Stimulated activated CD8-positive, alpha-beta memory T cell treated with anti-CD3 and anti-CD28 coated beads, Interleukin-2, amount 100 ng/mL, for 48 hours (primary cell): ENCODE measurements at regions not wholly inside any gene's neighbourhood (a gene's known extent, or its start where the extent isn't known, plus 50 kb on each side); places are given as distances from the start of the nearest gene placed in this dataset.
"Not testable (repeated sequence)": the region's sequence is repeated elsewhere in the genome, so short reads cannot be mapped to it uniquely, and the experiment has no call there.

ENCODE experiments used
- DNase-seq, 2 donors: peaks; one replicate each; pipeline ENCODE4 v3.0.0-alpha.2; 2020; ENCODE audit warnings: low read depth in 2 of 2

GRCh38 chr11:112310848-112311247 lies 50.2 kb upstream of the PLET1 start:
- DNase-seq, result no peak

GRCh38 chr11:112315057-112315720 lies 54.5 kb upstream of the PLET1 start:
- no peak for DNase-seq

- no peak for DNase-seq
Observed at GRCh38 chr11:112315861-112316739, 55.4 kb upstream of the PLET1 start.

GRCh38 chr11:112316971-112317370 lies 56.3 kb upstream of the PLET1 start:
- no peak for DNase-seq

GRCh38 chr11:112318184-112318591 lies 57.5 kb upstream of the PLET1 start:
- no peak for DNase-seq

- DNase-seq, result no peak
Observed at GRCh38 chr11:112318661-112319060, 58.0 kb upstream of the PLET1 start.

GRCh38 chr11:112320668-112321067 lies 60.0 kb upstream of the PLET1 start:
- DNase-seq, result no peak

GRCh38 chr11:112321501-112322172 lies 61.0 kb upstream of the PLET1 start:
- DNase-seq, result no peak

- no peak for DNase-seq
Observed at GRCh38 chr11:112322173-112322790, 61.6 kb upstream of the PLET1 start.

GRCh38 chr11:112334381-112334780 lies 73.7 kb upstream of the PLET1 start:
- no peak for DNase-seq

GRCh38 chr11:112336356-112336886 lies 75.8 kb upstream of the PLET1 start:
- DNase-seq, result no peak

GRCh38 chr11:112339566-112339965 lies 78.9 kb upstream of the PLET1 start:
- DNase-seq, result no peak

GRCh38 chr11:112343368-112344039 lies 82.8 kb upstream of the PLET1 start:
- DNase-seq, result no peak

- no peak for DNase-seq
Observed at GRCh38 chr11:112344040-112344413, 83.4 kb upstream of the PLET1 start.

- DNase-seq, result no peak
Observed at GRCh38 chr11:112345166-112345565, 84.5 kb upstream of the PLET1 start.

- no peak for DNase-seq
Observed at GRCh38 chr11:112345706-112346105, 85.0 kb upstream of the PLET1 start.

- DNase-seq, result no peak
Observed at GRCh38 chr11:112346586-112346985, 85.9 kb upstream of the PLET1 start.

- DNase-seq, result no peak
Observed at GRCh38 chr11:112348480-112349029, 87.9 kb upstream of the PLET1 start.

- DNase-seq, result not testable (repeated sequence)
Observed at GRCh38 chr11:112351423-112351822, 90.8 kb upstream of the PLET1 start.

GRCh38 chr11:112352907-112353306 lies 92.2 kb upstream of the PLET1 start:
- DNase-seq, result no peak

GRCh38 chr11:112354364-112354763 lies 93.7 kb upstream of the PLET1 start:
- DNase-seq, result no peak
